K562 (cell line): ENCODE measurements at regions not wholly inside any gene's neighbourhood (a gene's known extent, or its start where the extent isn't known, plus 50 kb on each side); places are given as distances from the start of the nearest gene placed in this dataset.

ENCODE experiments used
- ATAC-seq: fragments of 200-7000 bp; cut with Tn5 transposase; 3 replicates; pipeline ENCODE4 v1.9.1; 2020; ENCODE audit warnings: moderate library complexity
- BruUV-seq: library from RNA; stranded (reverse); fragments of 400-500 nt; replicated peaks from 2 replicates; lab custom pipeline; 2021; lab: Mats Ljungman, UMichigan
- CTCF ChIA-PET: fragments of 300-600 bp; formaldehyde crosslinking; extraction: SDS; loops from one replicate; lab custom pipeline; 2021; ENCODE audit warnings: low intra/inter-chr PET ratio; lab: Yijun Ruan, JAX
- POLR2A ChIA-PET: fragments of 300-600, 350-650 bp; sonication (Branson Sonifier 250); formaldehyde crosslinking; extraction: SDS; loops from one replicate; lab custom pipeline; 2021; ENCODE audit warnings: antibody characterized with exemption, inconsistent platforms; lab: Yijun Ruan, JAX
- DNase-seq, 4 experiments: peaks; one replicate each; pipeline versions ENCODE4 v3.0.0 to v3.0.0-alpha.2; 2011 to 2018; ENCODE audit warnings: low spot score in 3 of 4, mixed read lengths in 3 of 4; ENCODE audit errors: extremely low read depth in 1 of 4
- FAIRE-seq: peaks from 2 replicates; lab custom pipeline; 2011; peaks lifted over from hg19 to GRCh38; lab: Jason Lieb, UNC
- H2AFZ ChIP-seq: 2 replicates; pipeline ENCODE4 v1.6.0; 2011; ENCODE audit warnings: low read depth, low read length, control low read depth, inconsistent platforms
- H3K27ac ChIP-seq: fragments of 200-600 bp; 3 replicates; pipeline ENCODE4 v1.8.0; 2011; ENCODE audit warnings: low read depth, mild to moderate bottlenecking, control low read depth, inconsistent platforms, low read length, moderate library complexity, mixed read lengths; ENCODE audit errors: extremely low read depth
- H3K27me3 ChIP-seq, 2 experiments: fragments of 300-600 bp in 1 of 2; 2 replicates in 1 of 2; 3 replicates in 1 of 2; pipeline versions ENCODE4 v1.6.0 to v1.8.0; 2011; ENCODE audit warnings: inconsistent platforms in 2 of 2, low read length in 2 of 2, mild to moderate bottlenecking in 1 of 2, mixed read lengths in 1 of 2, moderate library complexity in 1 of 2; ENCODE audit not compliant: control insufficient read depth in 2 of 2, insufficient read depth in 2 of 2
- H3K36me3 ChIP-seq: fragments of 300-600 bp; 3 replicates; pipeline ENCODE4 v1.8.0; 2011; ENCODE audit warnings: mild to moderate bottlenecking, low read length, inconsistent platforms; ENCODE audit not compliant: control insufficient read depth, insufficient read depth
- H3K4me1 ChIP-seq, 2 experiments: fragments of 200-600 bp in 1 of 2; replicated peaks in 1 of 2; 2 replicates in 1 of 2; 3 replicates in 1 of 2; pipeline versions ENCODE4 v1.5.1 to v1.8.0; 2011; ENCODE audit warnings: inconsistent platforms in 2 of 2, low read length in 2 of 2, mild to moderate bottlenecking in 1 of 2, mixed read lengths in 1 of 2, moderate library complexity in 1 of 2; ENCODE audit not compliant: control insufficient read depth in 2 of 2, insufficient read depth in 2 of 2
- H3K4me2 ChIP-seq: 2 replicates; pipeline ENCODE4 v1.6.1; 2011; ENCODE audit warnings: low read length, control low read depth, inconsistent platforms, mixed read lengths; ENCODE audit not compliant: insufficient read depth
- H3K4me3 ChIP-seq: fragments of 200-600 bp; sonication (generic), shearing (Covaris generic); 2 replicates; pipeline ENCODE4 v1.5.1; 2016; ENCODE audit warnings: control low read depth, inconsistent platforms
- H3K79me2 ChIP-seq: fragments of 200-600 bp; 3 replicates; pipeline ENCODE4 v1.8.0; 2011; ENCODE audit warnings: low read length, inconsistent platforms; ENCODE audit not compliant: control insufficient read depth, insufficient read depth
- H3K9ac ChIP-seq, 2 experiments: 2 replicates each; pipeline versions ENCODE4 v1.6.0 to v1.6.1; 2011; ENCODE audit warnings: low read depth in 2 of 2, low read length in 2 of 2, control low read depth in 1 of 2, inconsistent platforms in 1 of 2, mild to moderate bottlenecking in 1 of 2, mixed read lengths in 1 of 2; ENCODE audit not compliant: insufficient read depth in 1 of 2
- H3K9me1 ChIP-seq: one replicate; pipeline ENCODE4 v1.6.0; 2011; ENCODE audit warnings: inconsistent platforms, mild to moderate bottlenecking, low read length, moderate library complexity; ENCODE audit not compliant: control insufficient read depth, insufficient read depth
- H3K9me3 ChIP-seq: replicated peaks from 2 replicates; pipeline ENCODE4 v1.5.1; 2011; ENCODE audit warnings: low read depth, low read length, inconsistent platforms; ENCODE audit not compliant: control insufficient read depth, insufficient read depth
- H4K20me1 ChIP-seq: replicated peaks from 2 replicates; pipeline ENCODE4 v1.6.1; 2011; ENCODE audit warnings: low read length, inconsistent platforms, mixed read lengths; ENCODE audit not compliant: control insufficient read depth, insufficient read depth
- CHD7 ChIP-seq: fragments of 200-600 bp; sonication (generic); IDR thresholded peaks from one replicate; pipeline ENCODE4 v1.6.1; 2012; ENCODE audit warnings: mild to moderate bottlenecking, low read depth, low read length, inconsistent platforms
- POLR3A ChIP-seq: IDR thresholded peaks from 2 replicates; pipeline ENCODE4 v1.6.1; 2011; ENCODE audit warnings: borderline replicate concordance, mild to moderate bottlenecking, moderate library complexity; ENCODE audit not compliant: insufficient read length, insufficient read depth; ENCODE audit errors: extremely low read depth
- SP2 ChIP-seq: IDR thresholded peaks from 2 replicates; pipeline ENCODE4 v1.6.1; 2011; ENCODE audit warnings: mild to moderate bottlenecking, low read depth, low read length, moderate library complexity; ENCODE audit not compliant: poor library complexity, severe bottlenecking; ENCODE audit errors: extremely low read depth
- ZNF592 ChIP-seq: fragments of 450-650 bp; IDR thresholded peaks from 2 replicates; pipeline ENCODE4 v1.6.1; 2017; ENCODE audit warnings: antibody characterized with exemption, mild to moderate bottlenecking
- WGBS: fragments of 100-300 bp; shearing (Covaris generic); methylation state at CpG from one replicate; pipeline ENCODE4 v1.1.6; 2016; ENCODE audit warnings: low coverage, mixed read lengths; ENCODE audit not compliant: insufficient coverage; ENCODE audit errors: missing lambda C conversion rate; 5-methylcytosine and 5-hydroxymethylcytosine counted together
- in situ Hi-C: fragments of 300-500 bp; cut with MboI; formaldehyde crosslinking; loops from 4 replicates; pipeline ENCODE4 v1.15.0; 2018; ENCODE audit warnings: inconsistent platforms, mixed read lengths
- intact Hi-C: fragments of 100-400 bp; cut with micrococcal nuclease; formaldehyde crosslinking; loops from 2 replicates; pipeline ENCODE4 v1.14.2; 2022

- H3K27me3 ChIP-seq, result no peaks in the 10 kb centered on the region
- H3K36me3 ChIP-seq, result peaks cover 18% of the 10 kb centered on the region; the same call in 2 of the 3 replicates
- H3K9me1 ChIP-seq, result no peaks in the 10 kb centered on the region
- H3K9me3 ChIP-seq, result no peaks in the 10 kb centered on the region
- no peak overlapping the region for H3K4me3 ChIP-seq
- no peak overlapping the region for H2AFZ ChIP-seq
- ChIA-PET CTCF (no interaction called here), POLR2A (interaction anchor here (0.7 to 1.6 kb wide), 3 partner anchors 10 to 22 kb away, joined by 4 to 5 read pairs (median 5); no protein-coding TSS in a partner anchor)
- H3K9ac ChIP-seq, result no peak overlapping the region
- intact Hi-C loops, result no loop called here
- FAIRE-seq (peak; percentile 26), ATAC-seq (no peak), DNase-seq (no peak)
- no peak overlapping the region for H3K27ac ChIP-seq
- H3K4me1 ChIP-seq, result peaks cover 1 to 2% of the 10 kb centered on the region in 2 experiments; a peak in 3 of 5 replicates
- BruUV-seq, result no TSS peak
- H3K79me2 ChIP-seq, result 0 out of 3 replicates have a peak, but pooled peaks cover 3% of the 10 kb centered on the region
- 67% methylated on average over 10 of the region's 10 CpGs for WGBS
- no peak overlapping the region for H3K4me2 ChIP-seq
- H4K20me1 ChIP-seq, result 0 out of 2 replicates have a peak, but pooled peaks cover 2% of the 10 kb centered on the region
- in situ Hi-C loops, result no loop called here
- TF ChIP-seq CHD7 (no peak), POLR3A (no peak), ZNF592 (peak; percentile 71; the same call in 1 of the 2 replicates), SP2 (no peak)
Observed at GRCh38 chr19:34305221-34306083, 51.1 kb downstream of the GARRE1 start.
